Cardiac muscle cell (in vitro differentiated cells and primary cell): ENCODE measurements at regions not wholly inside any gene's neighbourhood (a gene's known extent, or its start where the extent isn't known, plus 50 kb on each side); places are given as distances from the start of the nearest gene placed in this dataset.

Experiments
- DNase-seq, 2 donors: peaks; one replicate each; pipeline versions ENCODE4 v3.0.0 to v3.0.0-alpha.2; 2010 to 2017; ENCODE audit warnings: low read depth in 1 of 2, low spot score in 1 of 2
- H3K27ac ChIP-seq: fragments of 200-600 bp; sonication (generic); 2 replicates; pipeline ENCODE4 v1.5.1; 2016
- H3K27me3 ChIP-seq: fragments of 200-600 bp; sonication (generic); 2 replicates; pipeline ENCODE4 v1.6.0; 2016; ENCODE audit warnings: control low read depth
- H3K36me3 ChIP-seq: fragments of 200-600 bp; sonication (generic); 2 replicates; pipeline ENCODE4 v1.5.1; 2016; ENCODE audit warnings: control low read depth
- H3K4me1 ChIP-seq: fragments of 200-600 bp; sonication (generic); 2 replicates; pipeline ENCODE4 v1.8.1; 2017; ENCODE audit warnings: low read depth, mild to moderate bottlenecking, mixed run types
- H3K4me3 ChIP-seq: fragments of 200-600 bp; sonication (generic); 2 replicates; pipeline ENCODE4 v1.5.1; 2016; ENCODE audit warnings: mild to moderate bottlenecking
- H3K9me3 ChIP-seq: fragments of 200-600 bp; sonication (generic); 2 replicates; pipeline ENCODE4 v1.5.1; 2017; ENCODE audit warnings: low read depth, mild to moderate bottlenecking, control low read depth
- TF ChIP-seq, protein P1 (sequence below): IDR thresholded peaks from 2 replicates; pipeline ENCODE4 v1.5.1; 2012; ENCODE audit warnings: low read depth, mild to moderate bottlenecking, low read length

- peak in 1 of 2 donors; percentile 13 for DNase-seq
- Histone ChIP-seq H3K27ac (no peak overlapping the region), H3K36me3 (no peaks in the 10 kb centered on the region), H3K4me1 (peaks cover 6% of the 10 kb centered on the region), H3K9me3 (no peaks in the 10 kb centered on the region), H3K4me3 (no peak overlapping the region), H3K27me3 (no peaks in the 10 kb centered on the region)
- TF ChIP-seq, protein P1, sequence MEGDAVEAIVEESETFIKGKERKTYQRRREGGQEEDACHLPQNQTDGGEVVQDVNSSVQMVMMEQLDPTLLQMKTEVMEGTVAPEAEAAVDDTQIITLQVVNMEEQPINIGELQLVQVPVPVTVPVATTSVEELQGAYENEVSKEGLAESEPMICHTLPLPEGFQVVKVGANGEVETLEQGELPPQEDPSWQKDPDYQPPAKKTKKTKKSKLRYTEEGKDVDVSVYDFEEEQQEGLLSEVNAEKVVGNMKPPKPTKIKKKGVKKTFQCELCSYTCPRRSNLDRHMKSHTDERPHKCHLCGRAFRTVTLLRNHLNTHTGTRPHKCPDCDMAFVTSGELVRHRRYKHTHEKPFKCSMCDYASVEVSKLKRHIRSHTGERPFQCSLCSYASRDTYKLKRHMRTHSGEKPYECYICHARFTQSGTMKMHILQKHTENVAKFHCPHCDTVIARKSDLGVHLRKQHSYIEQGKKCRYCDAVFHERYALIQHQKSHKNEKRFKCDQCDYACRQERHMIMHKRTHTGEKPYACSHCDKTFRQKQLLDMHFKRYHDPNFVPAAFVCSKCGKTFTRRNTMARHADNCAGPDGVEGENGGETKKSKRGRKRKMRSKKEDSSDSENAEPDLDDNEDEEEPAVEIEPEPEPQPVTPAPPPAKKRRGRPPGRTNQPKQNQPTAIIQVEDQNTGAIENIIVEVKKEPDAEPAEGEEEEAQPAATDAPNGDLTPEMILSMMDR = no peak
Observed at GRCh38 chr4:181784881-181785280, 458.3 kb upstream of the TENM3 start.

GRCh38 chr4:181792641-181793040 lies 450.6 kb upstream of the TENM3 start:
- DNase-seq = no peak
- Histone ChIP-seq H3K4me3 (no peak overlapping the region), H3K36me3 (no peaks in the 10 kb centered on the region), H3K27ac (no peak overlapping the region), H3K27me3 (no peaks in the 10 kb centered on the region), H3K4me1 (no peaks in the 10 kb centered on the region), H3K9me3 (no peaks in the 10 kb centered on the region)
- TF ChIP-seq, protein P1 = no peak

DNA sequence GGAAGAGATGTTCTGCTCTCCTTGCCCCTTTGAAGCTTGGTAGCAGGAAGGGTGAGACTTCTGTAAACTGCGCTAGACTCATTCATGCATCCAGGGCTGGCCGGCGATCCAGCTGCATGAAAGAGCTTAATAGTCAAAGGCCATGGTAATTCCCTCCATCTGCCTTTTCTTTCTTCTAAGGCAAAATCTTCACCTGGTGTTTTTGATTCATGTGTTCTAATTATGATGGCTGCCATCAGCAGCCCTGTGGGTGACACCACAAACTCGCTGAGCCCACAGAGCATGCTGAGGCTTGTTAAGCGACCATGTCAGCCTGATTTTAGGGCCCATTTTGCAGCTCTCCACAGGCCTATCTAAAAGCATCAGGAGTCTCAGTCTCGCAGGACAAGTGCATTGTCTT lies 450.1 kb upstream of the TENM3 start:
- Histone ChIP-seq H3K27ac (no peak overlapping the region), H3K4me3 (no peak overlapping the region), H3K27me3 (no peaks in the 10 kb centered on the region), H3K9me3 (no peaks in the 10 kb centered on the region), H3K4me1 (no peaks in the 10 kb centered on the region), H3K36me3 (no peaks in the 10 kb centered on the region)
- no peak for DNase-seq
- TF ChIP-seq, protein P1 = no peak

GRCh38 chr4:181796502-181796901 lies 446.7 kb upstream of the TENM3 start:
- TF ChIP-seq, protein P1 = no peak
- H3K4me3 ChIP-seq = no peak overlapping the region
- DNase-seq = peak in 1 of 2 donors; percentile 82
- no peaks in the 10 kb centered on the region for H3K4me1 ChIP-seq
- H3K9me3 ChIP-seq = no peaks in the 10 kb centered on the region
- H3K27me3 ChIP-seq = no peaks in the 10 kb centered on the region
- no peak overlapping the region for H3K27ac ChIP-seq
- H3K36me3 ChIP-seq = no peaks in the 10 kb centered on the region

DNA sequence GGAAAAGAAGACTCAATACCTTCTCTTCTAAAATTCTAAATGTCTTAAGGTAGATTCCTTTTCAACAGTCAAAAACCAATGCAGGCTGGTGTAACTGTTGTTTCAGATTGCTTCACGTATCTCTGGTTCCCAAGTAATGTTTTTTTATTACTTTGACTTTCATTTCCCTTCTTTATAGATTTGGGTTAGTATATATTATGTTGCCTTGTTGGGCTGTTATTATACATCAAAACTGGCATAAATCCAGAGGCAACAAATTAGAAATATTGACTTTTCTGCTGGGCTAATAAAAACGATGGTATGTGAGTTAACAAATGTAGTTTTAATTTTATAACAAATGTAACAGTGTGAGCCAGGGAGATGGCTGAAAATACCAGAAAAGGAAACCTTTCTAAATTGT lies 444.7 kb upstream of the TENM3 start:
- TF ChIP-seq, protein P1 = no peak
- no peak for DNase-seq
- Histone ChIP-seq H3K4me3 (no peak overlapping the region), H3K9me3 (no peaks in the 10 kb centered on the region), H3K36me3 (no peaks in the 10 kb centered on the region), H3K27ac (no peak overlapping the region), H3K4me1 (no peaks in the 10 kb centered on the region), H3K27me3 (no peaks in the 10 kb centered on the region)

GRCh38 chr4:181799561-181800069 lies 443.6 kb upstream of the TENM3 start:
- TF ChIP-seq, protein P1 = no peak
- no peaks in the 10 kb centered on the region for H3K4me1 ChIP-seq
- DNase-seq = no peak
- H3K27me3 ChIP-seq = no peaks in the 10 kb centered on the region
- H3K36me3 ChIP-seq = no peaks in the 10 kb centered on the region
- H3K4me3 ChIP-seq = no peak overlapping the region
- H3K9me3 ChIP-seq = no peaks in the 10 kb centered on the region
- no peak overlapping the region for H3K27ac ChIP-seq
